GM23338 (cell line): ENCODE measurements at regions not wholly inside any gene's neighbourhood (a gene's known extent, or its start where the extent isn't known, plus 50 kb on each side); places are given as distances from the start of the nearest gene placed in this dataset.

Experiments
- CREB1 ChIP-seq: fragments of 250-450 bp; sonication (Bioruptor Pico); IDR thresholded peaks from 2 replicates; pipeline ENCODE4 v1.5.0; 2020; ENCODE audit warnings: low read depth, mild to moderate bottlenecking, moderate library complexity
- EZH2 ChIP-seq: fragments of 200-600 bp; sonication (generic); IDR thresholded peaks from one replicate; pipeline ENCODE4 v1.8.0; 2017; ENCODE audit warnings: antibody characterized with exemption, mild to moderate bottlenecking, low read depth; ENCODE audit not compliant: unreplicated experiment
- JUNB ChIP-seq: IDR thresholded peaks from one replicate; pipeline ENCODE4 v1.6.1; 2016; ENCODE audit warnings: antibody characterized with exemption; ENCODE audit not compliant: unreplicated experiment
- ZNF114 ChIP-seq: fragments of 250-450 bp; sonication (Bioruptor Pico); IDR thresholded peaks from 2 replicates; pipeline ENCODE4 v1.5.0; 2020; ENCODE audit warnings: mild to moderate bottlenecking, moderate library complexity
- TF ChIP-seq, protein P1 (sequence below): fragments of 250-450 bp; sonication (Bioruptor Pico); IDR thresholded peaks from 2 replicates; pipeline ENCODE4 v1.5.0; 2020; ENCODE audit warnings: mild to moderate bottlenecking, moderate library complexity
- TF ChIP-seq, protein P2 (sequence below), 2 experiments: fragments of 200-600 bp in 1 of 2; sonication (generic) in 1 of 2; conservative IDR thresholded peaks; 2 replicates each; pipeline versions ENCODE4 v1.5.1 to v1.6.1; 2016 to 2017; ENCODE audit warnings: antibody characterized with exemption in 2 of 2, low read depth in 2 of 2, mild to moderate bottlenecking in 2 of 2, moderate library complexity in 1 of 2
- TF ChIP-seq, protein P3 (sequence below): IDR thresholded peaks from one replicate; pipeline ENCODE4 v1.6.1; 2018; ENCODE audit warnings: antibody characterized with exemption; ENCODE audit not compliant: unreplicated experiment

DNA sequence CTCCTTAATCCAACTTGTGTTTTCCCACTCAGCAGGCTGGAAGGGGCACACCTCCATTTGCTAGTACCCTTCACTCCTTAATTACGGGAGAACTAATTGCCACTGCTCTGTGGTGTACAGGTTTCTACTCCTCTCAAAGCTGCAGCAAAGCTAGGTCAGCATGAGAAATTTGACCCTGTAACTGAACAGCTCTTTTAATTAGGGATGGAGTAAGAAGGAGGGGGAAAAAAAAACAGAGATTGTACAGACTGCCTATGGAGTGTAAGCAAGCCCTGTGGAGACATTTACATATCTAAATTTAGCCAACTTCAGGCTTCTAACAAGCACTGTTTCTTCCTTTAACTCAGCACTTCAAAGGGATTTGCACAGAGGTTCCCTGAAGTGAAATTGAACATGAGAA lies 629.7 kb upstream of the SETBP1 start (continued):
- TF ChIP-seq, protein P1, sequence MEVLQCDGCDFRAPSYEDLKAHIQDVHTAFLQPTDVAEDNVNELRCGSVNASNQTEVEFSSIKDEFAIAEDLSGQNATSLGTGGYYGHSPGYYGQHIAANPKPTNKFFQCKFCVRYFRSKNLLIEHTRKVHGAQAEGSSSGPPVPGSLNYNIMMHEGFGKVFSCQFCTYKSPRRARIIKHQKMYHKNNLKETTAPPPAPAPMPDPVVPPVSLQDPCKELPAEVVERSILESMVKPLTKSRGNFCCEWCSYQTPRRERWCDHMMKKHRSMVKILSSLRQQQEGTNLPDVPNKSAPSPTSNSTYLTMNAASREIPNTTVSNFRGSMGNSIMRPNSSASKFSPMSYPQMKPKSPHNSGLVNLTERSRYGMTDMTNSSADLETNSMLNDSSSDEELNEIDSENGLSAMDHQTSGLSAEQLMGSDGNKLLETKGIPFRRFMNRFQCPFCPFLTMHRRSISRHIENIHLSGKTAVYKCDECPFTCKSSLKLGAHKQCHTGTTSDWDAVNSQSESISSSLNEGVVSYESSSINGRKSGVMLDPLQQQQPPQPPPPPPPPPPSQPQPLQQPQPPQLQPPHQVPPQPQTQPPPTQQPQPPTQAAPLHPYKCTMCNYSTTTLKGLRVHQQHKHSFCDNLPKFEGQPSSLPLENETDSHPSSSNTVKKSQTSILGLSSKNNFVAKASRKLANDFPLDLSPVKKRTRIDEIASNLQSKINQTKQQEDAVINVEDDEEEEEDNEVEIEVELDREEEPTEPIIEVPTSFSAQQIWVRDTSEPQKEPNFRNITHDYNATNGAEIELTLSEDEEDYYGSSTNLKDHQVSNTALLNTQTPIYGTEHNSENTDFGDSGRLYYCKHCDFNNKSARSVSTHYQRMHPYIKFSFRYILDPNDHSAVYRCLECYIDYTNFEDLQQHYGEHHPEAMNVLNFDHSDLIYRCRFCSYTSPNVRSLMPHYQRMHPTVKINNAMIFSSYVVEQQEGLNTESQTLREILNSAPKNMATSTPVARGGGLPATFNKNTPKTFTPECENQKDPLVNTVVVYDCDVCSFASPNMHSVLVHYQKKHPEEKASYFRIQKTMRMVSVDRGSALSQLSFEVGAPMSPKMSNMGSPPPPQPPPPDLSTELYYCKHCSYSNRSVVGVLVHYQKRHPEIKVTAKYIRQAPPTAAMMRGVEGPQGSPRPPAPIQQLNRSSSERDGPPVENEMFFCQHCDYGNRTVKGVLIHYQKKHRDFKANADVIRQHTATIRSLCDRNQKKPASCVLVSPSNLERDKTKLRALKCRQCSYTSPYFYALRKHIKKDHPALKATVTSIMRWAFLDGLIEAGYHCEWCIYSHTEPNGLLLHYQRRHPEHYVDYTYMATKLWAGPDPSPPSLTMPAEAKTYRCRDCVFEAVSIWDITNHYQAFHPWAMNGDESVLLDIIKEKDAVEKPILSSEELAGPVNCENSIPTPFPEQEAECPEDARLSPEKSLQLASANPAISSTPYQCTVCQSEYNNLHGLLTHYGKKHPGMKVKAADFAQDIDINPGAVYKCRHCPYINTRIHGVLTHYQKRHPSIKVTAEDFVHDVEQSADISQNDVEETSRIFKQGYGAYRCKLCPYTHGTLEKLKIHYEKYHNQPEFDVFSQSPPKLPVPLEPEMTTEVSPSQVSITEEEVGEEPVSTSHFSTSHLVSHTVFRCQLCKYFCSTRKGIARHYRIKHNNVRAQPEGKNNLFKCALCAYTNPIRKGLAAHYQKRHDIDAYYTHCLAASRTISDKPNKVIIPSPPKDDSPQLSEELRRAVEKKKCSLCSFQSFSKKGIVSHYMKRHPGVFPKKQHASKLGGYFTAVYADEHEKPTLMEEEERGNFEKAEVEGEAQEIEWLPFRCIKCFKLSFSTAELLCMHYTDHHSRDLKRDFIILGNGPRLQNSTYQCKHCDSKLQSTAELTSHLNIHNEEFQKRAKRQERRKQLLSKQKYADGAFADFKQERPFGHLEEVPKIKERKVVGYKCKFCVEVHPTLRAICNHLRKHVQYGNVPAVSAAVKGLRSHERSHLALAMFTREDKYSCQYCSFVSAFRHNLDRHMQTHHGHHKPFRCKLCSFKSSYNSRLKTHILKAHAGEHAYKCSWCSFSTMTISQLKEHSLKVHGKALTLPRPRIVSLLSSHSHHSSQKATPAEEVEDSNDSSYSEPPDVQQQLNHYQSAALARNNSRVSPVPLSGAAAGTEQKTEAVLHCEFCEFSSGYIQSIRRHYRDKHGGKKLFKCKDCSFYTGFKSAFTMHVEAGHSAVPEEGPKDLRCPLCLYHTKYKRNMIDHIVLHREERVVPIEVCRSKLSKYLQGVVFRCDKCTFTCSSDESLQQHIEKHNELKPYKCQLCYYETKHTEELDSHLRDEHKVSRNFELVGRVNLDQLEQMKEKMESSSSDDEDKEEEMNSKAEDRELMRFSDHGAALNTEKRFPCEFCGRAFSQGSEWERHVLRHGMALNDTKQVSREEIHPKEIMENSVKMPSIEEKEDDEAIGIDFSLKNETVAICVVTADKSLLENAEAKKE: no peak
- TF ChIP-seq, protein P2, sequence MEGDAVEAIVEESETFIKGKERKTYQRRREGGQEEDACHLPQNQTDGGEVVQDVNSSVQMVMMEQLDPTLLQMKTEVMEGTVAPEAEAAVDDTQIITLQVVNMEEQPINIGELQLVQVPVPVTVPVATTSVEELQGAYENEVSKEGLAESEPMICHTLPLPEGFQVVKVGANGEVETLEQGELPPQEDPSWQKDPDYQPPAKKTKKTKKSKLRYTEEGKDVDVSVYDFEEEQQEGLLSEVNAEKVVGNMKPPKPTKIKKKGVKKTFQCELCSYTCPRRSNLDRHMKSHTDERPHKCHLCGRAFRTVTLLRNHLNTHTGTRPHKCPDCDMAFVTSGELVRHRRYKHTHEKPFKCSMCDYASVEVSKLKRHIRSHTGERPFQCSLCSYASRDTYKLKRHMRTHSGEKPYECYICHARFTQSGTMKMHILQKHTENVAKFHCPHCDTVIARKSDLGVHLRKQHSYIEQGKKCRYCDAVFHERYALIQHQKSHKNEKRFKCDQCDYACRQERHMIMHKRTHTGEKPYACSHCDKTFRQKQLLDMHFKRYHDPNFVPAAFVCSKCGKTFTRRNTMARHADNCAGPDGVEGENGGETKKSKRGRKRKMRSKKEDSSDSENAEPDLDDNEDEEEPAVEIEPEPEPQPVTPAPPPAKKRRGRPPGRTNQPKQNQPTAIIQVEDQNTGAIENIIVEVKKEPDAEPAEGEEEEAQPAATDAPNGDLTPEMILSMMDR (conservative IDR thresholded peaks at IDR 0.05; ENCODE audit: low read depth in 2 of 2): no peak
- no peak for TF ChIP-seq JUNB
- TF ChIP-seq EZH2: no peak
- TF ChIP-seq ZNF114 (CRISPR knock-in tag): no peak
- no peak for TF ChIP-seq CREB1
- TF ChIP-seq, protein P3, sequence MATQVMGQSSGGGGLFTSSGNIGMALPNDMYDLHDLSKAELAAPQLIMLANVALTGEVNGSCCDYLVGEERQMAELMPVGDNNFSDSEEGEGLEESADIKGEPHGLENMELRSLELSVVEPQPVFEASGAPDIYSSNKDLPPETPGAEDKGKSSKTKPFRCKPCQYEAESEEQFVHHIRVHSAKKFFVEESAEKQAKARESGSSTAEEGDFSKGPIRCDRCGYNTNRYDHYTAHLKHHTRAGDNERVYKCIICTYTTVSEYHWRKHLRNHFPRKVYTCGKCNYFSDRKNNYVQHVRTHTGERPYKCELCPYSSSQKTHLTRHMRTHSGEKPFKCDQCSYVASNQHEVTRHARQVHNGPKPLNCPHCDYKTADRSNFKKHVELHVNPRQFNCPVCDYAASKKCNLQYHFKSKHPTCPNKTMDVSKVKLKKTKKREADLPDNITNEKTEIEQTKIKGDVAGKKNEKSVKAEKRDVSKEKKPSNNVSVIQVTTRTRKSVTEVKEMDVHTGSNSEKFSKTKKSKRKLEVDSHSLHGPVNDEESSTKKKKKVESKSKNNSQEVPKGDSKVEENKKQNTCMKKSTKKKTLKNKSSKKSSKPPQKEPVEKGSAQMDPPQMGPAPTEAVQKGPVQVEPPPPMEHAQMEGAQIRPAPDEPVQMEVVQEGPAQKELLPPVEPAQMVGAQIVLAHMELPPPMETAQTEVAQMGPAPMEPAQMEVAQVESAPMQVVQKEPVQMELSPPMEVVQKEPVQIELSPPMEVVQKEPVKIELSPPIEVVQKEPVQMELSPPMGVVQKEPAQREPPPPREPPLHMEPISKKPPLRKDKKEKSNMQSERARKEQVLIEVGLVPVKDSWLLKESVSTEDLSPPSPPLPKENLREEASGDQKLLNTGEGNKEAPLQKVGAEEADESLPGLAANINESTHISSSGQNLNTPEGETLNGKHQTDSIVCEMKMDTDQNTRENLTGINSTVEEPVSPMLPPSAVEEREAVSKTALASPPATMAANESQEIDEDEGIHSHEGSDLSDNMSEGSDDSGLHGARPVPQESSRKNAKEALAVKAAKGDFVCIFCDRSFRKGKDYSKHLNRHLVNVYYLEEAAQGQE: no peak
